Inflammatory macrophage treated with lipopolysaccharide for 1 hour (primary cell): ENCODE measurements at regions not wholly inside any gene's neighbourhood (a gene's known extent, or its start where the extent isn't known, plus 50 kb on each side); places are given as distances from the start of the nearest gene placed in this dataset.
"Not testable (repeated sequence)": the region's sequence is repeated elsewhere in the genome, so short reads cannot be mapped to it uniquely, and the experiment has no call there.

Experiments
- DNase-seq, 2 donors: peaks; one replicate each; pipeline ENCODE4 v3.0.0-alpha.2; 2020 to 2022

GRCh38 chr14:27278341-27278740 is 680.5 kb upstream of the NOVA1 start:
- no peak for DNase-seq

GRCh38 chr14:27305441-27305945 is 707.7 kb upstream of the NOVA1 start:
- no peak for DNase-seq

GRCh38 chr14:27312730-27313129 is 714.9 kb upstream of the NOVA1 start:
- not testable (repeated sequence) for DNase-seq

GRCh38 chr14:27314231-27314630 is 716.4 kb upstream of the NOVA1 start:
- no peak for DNase-seq

- no peak for DNase-seq
Observed at GRCh38 chr14:27315477-27315876, 717.6 kb upstream of the NOVA1 start.

GRCh38 chr14:27315947-27316346 is 718.1 kb upstream of the NOVA1 start:
- DNase-seq = no peak

- no peak for DNase-seq
Observed at GRCh38 chr14:27318774-27319420, 721.1 kb upstream of the NOVA1 start.

GRCh38 chr14:27320261-27320660 is 722.4 kb upstream of the NOVA1 start:
- no peak for DNase-seq

GRCh38 chr14:27327095-27327494 is 729.3 kb upstream of the NOVA1 start:
- DNase-seq = no peak

- no peak for DNase-seq
Observed at GRCh38 chr14:27338012-27338411, 740.2 kb upstream of the NOVA1 start.

- not testable (repeated sequence) for DNase-seq
Observed at GRCh38 chr14:27363036-27363435, 765.2 kb upstream of the NOVA1 start.

GRCh38 chr14:27366596-27366995 is 768.8 kb upstream of the NOVA1 start:
- DNase-seq = no peak

GRCh38 chr14:27367345-27367744 is 769.5 kb upstream of the NOVA1 start:
- DNase-seq = no peak

- DNase-seq = no peak
Observed at GRCh38 chr14:27370074-27370473, 772.2 kb upstream of the NOVA1 start.

GRCh38 chr14:27370775-27371174 is 772.9 kb upstream of the NOVA1 start:
- DNase-seq = no peak

- no peak for DNase-seq
Observed at GRCh38 chr14:27371209-27371608, 773.4 kb upstream of the NOVA1 start.

GRCh38 chr14:27371868-27372267 is 774.0 kb upstream of the NOVA1 start:
- DNase-seq = no peak

- DNase-seq = no peak
Observed at GRCh38 chr14:27372771-27373170, 774.9 kb upstream of the NOVA1 start.

GRCh38 chr14:27384124-27384523 is 786.3 kb upstream of the NOVA1 start:
- DNase-seq = no peak

GRCh38 chr14:27386391-27386790 is 788.6 kb upstream of the NOVA1 start:
- no peak for DNase-seq

- no peak for DNase-seq
Observed at GRCh38 chr14:27387463-27387862, 789.6 kb upstream of the NOVA1 start.

GRCh38 chr14:27389402-27389801 is 791.6 kb upstream of the NOVA1 start:
- no peak for DNase-seq

- DNase-seq = no peak
Observed at GRCh38 chr14:27390155-27390554, 792.3 kb upstream of the NOVA1 start.

- no peak for DNase-seq
Observed at GRCh38 chr14:27391331-27391730, 793.5 kb upstream of the NOVA1 start.

- DNase-seq = no peak
Observed at GRCh38 chr14:27392153-27392552, 794.3 kb upstream of the NOVA1 start.
